CD14-positive monocyte (primary cell): ENCODE measurements at regions not wholly inside any gene's neighbourhood (a gene's known extent, or its start where the extent isn't known, plus 50 kb on each side); places are given as distances from the start of the nearest gene placed in this dataset.

Experiments
- DNase-seq, 3 donors: peaks; one replicate each; pipeline ENCODE4 v3.0.0-alpha.2; 2011 to 2022
- H2AFZ ChIP-seq: 2 replicates; pipeline ENCODE4 v1.6.0; 2012; ENCODE audit warnings: mild to moderate bottlenecking, low read depth, low read length, inconsistent platforms; ENCODE audit not compliant: insufficient read depth, poor library complexity, severe bottlenecking
- H3K27ac ChIP-seq, 2 donors: 1 replicate in 1 of 2; 2 replicates in 1 of 2; pipeline ENCODE4 v1.5.1; 2012 to 2013; ENCODE audit warnings: low read length in 2 of 2, control low read depth in 1 of 2, inconsistent platforms in 1 of 2, low read depth in 1 of 2, mild to moderate bottlenecking in 1 of 2
- H3K27me3 ChIP-seq, 2 donors: one replicate each; pipeline versions ENCODE4 v1.6.0 to v1.6.1; 2011 to 2013; ENCODE audit warnings: low read length in 2 of 2; ENCODE audit not compliant: control insufficient read depth in 2 of 2, insufficient read depth in 2 of 2
- H3K36me3 ChIP-seq, 2 donors: replicated peaks in 1 of 2; 1 replicate in 1 of 2; 2 replicates in 1 of 2; pipeline versions ENCODE4 v1.5.1 to v1.6.1; 2012 to 2013; ENCODE audit warnings: low read length in 2 of 2, control low read depth in 1 of 2, inconsistent platforms in 1 of 2, mild to moderate bottlenecking in 1 of 2; ENCODE audit not compliant: insufficient read depth in 2 of 2, control insufficient read depth in 1 of 2
- H3K4me1 ChIP-seq, 2 donors: 1 replicate in 1 of 2; 2 replicates in 1 of 2; pipeline versions ENCODE4 v1.5.1 to v1.6.1; 2012 to 2013; ENCODE audit warnings: low read length in 2 of 2, control low read depth in 1 of 2, inconsistent platforms in 1 of 2, mild to moderate bottlenecking in 1 of 2, moderate library complexity in 1 of 2; ENCODE audit not compliant: insufficient read depth in 2 of 2, control insufficient read depth in 1 of 2
- H3K4me2 ChIP-seq: replicated peaks from 2 replicates; pipeline ENCODE3; 2012; ENCODE audit warnings: low read length, moderate library complexity, mild to moderate bottlenecking; ENCODE audit not compliant: poor library complexity, severe bottlenecking; ENCODE audit errors: extremely low read depth
- H3K4me3 ChIP-seq, 3 experiments: fragments of 200-600 bp in 1 of 3; sonication (generic) in 1 of 3; replicated peaks in 1 of 3; 1 replicate in 2 of 3; 2 replicates in 1 of 3; pipeline ENCODE4 v1.5.1; 2011 to 2013; ENCODE audit warnings: low read length in 3 of 3, mild to moderate bottlenecking in 3 of 3, control low read depth in 2 of 3, low read depth in 2 of 3, inconsistent platforms in 1 of 3, moderate library complexity in 1 of 3
- H3K79me2 ChIP-seq: 2 replicates; pipeline ENCODE4 v1.6.0; 2012; ENCODE audit warnings: mild to moderate bottlenecking, control low read depth, inconsistent platforms, low read length, moderate library complexity; ENCODE audit not compliant: insufficient read depth
- H3K9ac ChIP-seq: 2 replicates; pipeline ENCODE4 v1.6.0; 2017; ENCODE audit warnings: low read length, mild to moderate bottlenecking; ENCODE audit not compliant: insufficient read depth, poor library complexity, severe bottlenecking
- H3K9me3 ChIP-seq, 2 donors: replicated peaks in 1 of 2; 1 replicate in 1 of 2; 2 replicates in 1 of 2; pipeline versions ENCODE4 v1.5.1 to v1.6.1; 2012 to 2013; ENCODE audit warnings: low read length in 2 of 2, control low read depth in 1 of 2; ENCODE audit not compliant: control insufficient read depth in 1 of 2, insufficient read depth in 1 of 2
- H4K20me1 ChIP-seq: 2 replicates; pipeline ENCODE4 v1.6.0; 2012; ENCODE audit warnings: mild to moderate bottlenecking, low read length, control low read depth, moderate library complexity; ENCODE audit not compliant: insufficient read depth
- H3K27ac Mint-ChIP-seq, 7 donors: one replicate each; pipeline ENCODE4 v1.8.0; 2020; ENCODE audit warnings: mild to moderate bottlenecking in 7 of 7, mixed read lengths in 7 of 7, moderate library complexity in 6 of 7, inconsistent platforms in 2 of 7
- H3K27me3 Mint-ChIP-seq, 3 donors: one replicate each; pipeline ENCODE4 v1.8.0; 2021 to 2022; ENCODE audit warnings: low read depth in 3 of 3, mild to moderate bottlenecking in 3 of 3, mixed read lengths in 3 of 3, moderate library complexity in 3 of 3, inconsistent platforms in 1 of 3
- H3K36me3 Mint-ChIP-seq, 2 donors: one replicate each; pipeline ENCODE4 v1.8.0; 2020; ENCODE audit warnings: mixed read lengths in 2 of 2, inconsistent platforms in 1 of 2, mild to moderate bottlenecking in 1 of 2
- H3K4me1 Mint-ChIP-seq: one replicate; pipeline ENCODE4 v1.8.0; 2020; ENCODE audit warnings: mild to moderate bottlenecking, mixed read lengths
- H3K4me3 Mint-ChIP-seq, 2 donors: one replicate each; pipeline ENCODE4 v1.8.0; 2020; ENCODE audit warnings: mild to moderate bottlenecking in 2 of 2, mixed read lengths in 2 of 2, moderate library complexity in 1 of 2
- H3K9me3 Mint-ChIP-seq, 7 donors: one replicate each; pipeline ENCODE4 v1.8.0; 2020 to 2022; ENCODE audit warnings: mixed read lengths in 7 of 7, mild to moderate bottlenecking in 6 of 7, moderate library complexity in 6 of 7, inconsistent platforms in 2 of 7
- WGBS: methylation state at CpG from one replicate; pipeline ENCODE4 v1.1.5; 2013; ENCODE audit warnings: missing lambda C conversion rate; ENCODE audit not compliant: insufficient coverage; 5-methylcytosine and 5-hydroxymethylcytosine counted together
- intact Hi-C, 2 donors: fragments of 100-400 bp; cut with micrococcal nuclease; formaldehyde crosslinking; loops; one replicate each; pipeline versions ENCODE4 v1.15.0 to v1.15.1; 2023
- TF ChIP-seq, protein P1 (sequence below): fragments of 200-600 bp; IDR thresholded peaks from one replicate; pipeline ENCODE4 v1.8.0; 2022; ENCODE audit warnings: antibody characterized with exemption, mild to moderate bottlenecking

DNA sequence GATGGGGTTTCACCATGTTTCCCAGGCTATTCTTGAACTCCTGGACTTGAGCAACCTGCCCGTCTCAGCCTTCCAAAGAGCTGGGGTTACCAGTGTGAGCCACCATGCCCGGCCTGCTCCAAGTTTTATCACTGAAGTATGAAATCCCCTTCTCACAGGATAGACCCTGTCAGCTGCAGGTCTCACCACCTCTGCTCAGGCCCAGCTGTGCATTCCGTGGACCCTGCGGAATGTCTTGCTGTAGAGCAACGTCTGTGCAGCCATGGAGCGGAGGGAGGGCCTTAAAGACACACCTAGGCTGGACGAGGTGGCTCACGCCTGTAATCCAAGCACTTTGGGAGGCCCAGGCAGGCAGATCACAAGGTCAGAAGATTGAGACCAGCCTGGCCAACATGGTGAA, 625.4 kb downstream of the BRD1 start:
- Mint-ChIP-seq H3K36me3 (no peaks in the 10 kb centered on the region), H3K27me3 (peaks cover 11 to 16% (median 12%) of the 10 kb centered on the region in 3 donors), H3K9me3 (no peaks in the 10 kb centered on the region), H3K27ac (no peak overlapping the region), H3K4me3 (no peak overlapping the region), H3K4me1 (no peaks in the 10 kb centered on the region)
- Histone ChIP-seq H3K9ac (no peak overlapping the region), H3K79me2 (no peaks in the 10 kb centered on the region), H3K9me3 (no peaks in the 10 kb centered on the region), H4K20me1 (no peaks in the 10 kb centered on the region), H3K4me3 (no peak overlapping the region), H3K36me3 (no peaks in the 10 kb centered on the region), H2AFZ (no peak overlapping the region), H3K27me3 (no peaks in the 10 kb centered on the region), H3K27ac (no peak overlapping the region), H3K4me2 (no peak overlapping the region), H3K4me1 (no peaks in the 10 kb centered on the region)
- WGBS: 62% methylated on average over 8 of the region's 8 CpGs
- intact Hi-C loops: no loop called here
- TF ChIP-seq, protein P1, sequence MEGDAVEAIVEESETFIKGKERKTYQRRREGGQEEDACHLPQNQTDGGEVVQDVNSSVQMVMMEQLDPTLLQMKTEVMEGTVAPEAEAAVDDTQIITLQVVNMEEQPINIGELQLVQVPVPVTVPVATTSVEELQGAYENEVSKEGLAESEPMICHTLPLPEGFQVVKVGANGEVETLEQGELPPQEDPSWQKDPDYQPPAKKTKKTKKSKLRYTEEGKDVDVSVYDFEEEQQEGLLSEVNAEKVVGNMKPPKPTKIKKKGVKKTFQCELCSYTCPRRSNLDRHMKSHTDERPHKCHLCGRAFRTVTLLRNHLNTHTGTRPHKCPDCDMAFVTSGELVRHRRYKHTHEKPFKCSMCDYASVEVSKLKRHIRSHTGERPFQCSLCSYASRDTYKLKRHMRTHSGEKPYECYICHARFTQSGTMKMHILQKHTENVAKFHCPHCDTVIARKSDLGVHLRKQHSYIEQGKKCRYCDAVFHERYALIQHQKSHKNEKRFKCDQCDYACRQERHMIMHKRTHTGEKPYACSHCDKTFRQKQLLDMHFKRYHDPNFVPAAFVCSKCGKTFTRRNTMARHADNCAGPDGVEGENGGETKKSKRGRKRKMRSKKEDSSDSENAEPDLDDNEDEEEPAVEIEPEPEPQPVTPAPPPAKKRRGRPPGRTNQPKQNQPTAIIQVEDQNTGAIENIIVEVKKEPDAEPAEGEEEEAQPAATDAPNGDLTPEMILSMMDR: no peak
- no peak for DNase-seq

- no peak overlapping the region for H3K4me2 ChIP-seq
- H3K4me1 ChIP-seq: no peaks in the 10 kb centered on the region
- H3K36me3 Mint-ChIP-seq: no peaks in the 10 kb centered on the region
These were observed 626.4 kb downstream of the BRD1 start for GRCh38 chr22:49201046-49201970.

More at GRCh38 chr22:49201046-49201970, 626.4 kb downstream of the BRD1 start:
- Mint-ChIP-seq H3K4me3 (no peak overlapping the region), H3K4me1 (no peaks in the 10 kb centered on the region), H3K9me3 (peaks cover 0 to 3% (median 0%) of the 10 kb centered on the region in 7 donors), H3K27me3 (peaks cover 12 to 19% (median 13%) of the 10 kb centered on the region in 3 donors), H3K27ac (peak overlapping the region in 1 of 7 donors; percentile 2)
- H3K27me3 ChIP-seq: no peaks in the 10 kb centered on the region
- no peaks in the 10 kb centered on the region for H3K9me3 ChIP-seq
- H3K36me3 ChIP-seq: no peaks in the 10 kb centered on the region
- H2AFZ ChIP-seq: no peak overlapping the region
- no peak overlapping the region for H3K9ac ChIP-seq
- no peak overlapping the region for H3K4me3 ChIP-seq
- TF ChIP-seq, protein P1: no peak
- H3K79me2 ChIP-seq: no peaks in the 10 kb centered on the region
- 87% methylated on average over 17 of the region's 22 CpGs for WGBS
- intact Hi-C loops: no loop called here
- H3K27ac ChIP-seq: no peak overlapping the region
- DNase-seq: no peak
- no peaks in the 10 kb centered on the region for H4K20me1 ChIP-seq
